ENCODE measurements at regions not wholly inside any gene's neighbourhood (a gene's known extent, or its start where the extent isn't known, plus 50 kb on each side); places are given as distances from the start of the nearest gene placed in this dataset.

GRCh38 chr1:222441066-222441465 is 106.8 kb downstream of the HHIPL2 start:
- Mint-ChIP-seq H3K4me3 (ENCODE audit: unreplicated experiment) (no peak overlapping the region), H3K27me3 (ENCODE audit: insufficient read depth, unreplicated experiment) (peaks cover 7% of the 10 kb centered on the region), H3K27ac (ENCODE audit: unreplicated experiment) (no peak overlapping the region), H3K9me3 (ENCODE audit: unreplicated experiment) (no peaks in the 10 kb centered on the region), H3K4me1 (ENCODE audit: low read depth, unreplicated experiment) (no peaks in the 10 kb centered on the region), H3K36me3 (ENCODE audit: insufficient read depth, unreplicated experiment) (no peaks in the 10 kb centered on the region)
- POLR2A ChIA-PET: no interaction called here
- H3K4me1 ChIP-seq: no peaks in the 10 kb centered on the region
- no peak for TF ChIP-seq CTCF (IDR thresholded peaks at IDR 0.05; ENCODE audit: insufficient read depth in 1 of 2, low read depth in 1 of 2, low read length in 1 of 2, severe bottlenecking in 1 of 2, unreplicated experiment in 1 of 2)
- CTCF ChIA-PET: no interaction called here
- intact Hi-C loops (cut with micrococcal nuclease; ENCODE audit: unreplicated experiment): no loop called here
- BruUV-seq (replicated peaks): no TSS peak
- no peaks in the 10 kb centered on the region for H3K36me3 ChIP-seq (ENCODE audit: control insufficient read depth, insufficient read depth, low read length)
- H3K4me3 ChIP-seq (ENCODE audit: low read depth, low read length): no peak overlapping the region
- DNase-seq: no peak
- H3K9me3 ChIP-seq: no peaks in the 10 kb centered on the region
- H3K27me3 ChIP-seq (replicated peaks; ENCODE audit: control insufficient read depth, insufficient read depth, low read length): no peaks in the 10 kb centered on the region

- H3K4me3 Mint-ChIP-seq (ENCODE audit: unreplicated experiment): no peak overlapping the region
- TF ChIP-seq CTCF (IDR thresholded peaks at IDR 0.05; ENCODE audit: insufficient read depth in 1 of 2, low read depth in 1 of 2, low read length in 1 of 2, severe bottlenecking in 1 of 2, unreplicated experiment in 1 of 2): no peak
- Histone ChIP-seq H3K9me3 (no peaks in the 10 kb centered on the region), H3K4me3 (ENCODE audit: low read depth, low read length) (no peak overlapping the region), H3K4me1 (no peaks in the 10 kb centered on the region), H3K36me3 (ENCODE audit: control insufficient read depth, insufficient read depth, low read length) (no peaks in the 10 kb centered on the region), H3K27me3 (replicated peaks; ENCODE audit: control insufficient read depth, insufficient read depth, low read length) (no peaks in the 10 kb centered on the region)
- no peaks in the 10 kb centered on the region for H3K4me1 Mint-ChIP-seq (ENCODE audit: low read depth, unreplicated experiment)
- no peaks in the 10 kb centered on the region for H3K36me3 Mint-ChIP-seq (ENCODE audit: insufficient read depth, unreplicated experiment)
- intact Hi-C loops (cut with micrococcal nuclease; ENCODE audit: unreplicated experiment): no loop called here
- peaks cover 16% of the 10 kb centered on the region for H3K27me3 Mint-ChIP-seq (ENCODE audit: insufficient read depth, unreplicated experiment)
- CTCF ChIA-PET: no interaction called here
- peaks cover 9% of the 10 kb centered on the region for H3K9me3 Mint-ChIP-seq (ENCODE audit: unreplicated experiment)
- POLR2A ChIA-PET: no interaction called here
- no TSS peak for BruUV-seq (replicated peaks)
- no peak overlapping the region for H3K27ac Mint-ChIP-seq (ENCODE audit: unreplicated experiment)
- no peak for DNase-seq
Observed at GRCh38 chr1:222424826-222425225, 123.1 kb downstream of the HHIPL2 start.

- H3K27me3 Mint-ChIP-seq (ENCODE audit: insufficient read depth, unreplicated experiment): peaks cover 12% of the 10 kb centered on the region
- no peaks in the 10 kb centered on the region for H3K27me3 ChIP-seq (replicated peaks; ENCODE audit: control insufficient read depth, insufficient read depth, low read length)
Observed at GRCh38 chr1:222421380-222421779, 126.5 kb downstream of the HHIPL2 start.

More at GRCh38 chr1:222421380-222421779, 126.5 kb downstream of the HHIPL2 start:
- H3K4me3 ChIP-seq (ENCODE audit: low read depth, low read length): no peak overlapping the region
- Mint-ChIP-seq H3K27ac (ENCODE audit: unreplicated experiment) (no peak overlapping the region), H3K4me3 (ENCODE audit: unreplicated experiment) (no peak overlapping the region), H3K4me1 (ENCODE audit: low read depth, unreplicated experiment) (no peaks in the 10 kb centered on the region), H3K36me3 (ENCODE audit: insufficient read depth, unreplicated experiment) (no peaks in the 10 kb centered on the region), H3K9me3 (ENCODE audit: unreplicated experiment) (no peaks in the 10 kb centered on the region)
- no peaks in the 10 kb centered on the region for H3K4me1 ChIP-seq
- DNase-seq: no peak
- ChIA-PET CTCF (no interaction called here), POLR2A (no interaction called here)
- no peak for TF ChIP-seq CTCF (IDR thresholded peaks at IDR 0.05; ENCODE audit: insufficient read depth in 1 of 2, low read depth in 1 of 2, low read length in 1 of 2, severe bottlenecking in 1 of 2, unreplicated experiment in 1 of 2)
- H3K9me3 ChIP-seq: no peaks in the 10 kb centered on the region
- H3K36me3 ChIP-seq (ENCODE audit: control insufficient read depth, insufficient read depth, low read length): no peaks in the 10 kb centered on the region
- intact Hi-C loops (cut with micrococcal nuclease; ENCODE audit: unreplicated experiment): no loop called here
- no TSS peak for BruUV-seq (replicated peaks)

Measured in Caco-2 (cell line).